HEK293 (cell line): ENCODE measurements at regions not wholly inside any gene's neighbourhood (a gene's known extent, or its start where the extent isn't known, plus 50 kb on each side); places are given as distances from the start of the nearest gene placed in this dataset.

Experiments
- PRDM10 ChIP-seq: fragments of 450-650 bp; formaldehyde crosslinking; IDR thresholded peaks from 2 replicates; pipeline ENCODE4 v1.5.1; 2016; ENCODE audit warnings: missing biosample characterization, missing genetic modification characterization
- RBAK ChIP-seq: fragments of 450-650 bp; formaldehyde crosslinking; IDR thresholded peaks from 2 replicates; pipeline ENCODE4 v1.5.1; 2016; ENCODE audit warnings: missing biosample characterization, missing genetic modification characterization

GRCh38 chr6:138005846-138006245 is 101.4 kb downstream of the PERP start:
- TF ChIP-seq RBAK (no peak), PRDM10 (tag by site-specific recombination) (no peak)
